ENCODE measurements at regions not wholly inside any gene's neighbourhood (a gene's known extent, or its start where the extent isn't known, plus 50 kb on each side); places are given as distances from the start of the nearest gene placed in this dataset.
"Not testable (repeated sequence)": the region's sequence is repeated elsewhere in the genome, so short reads cannot be mapped to it uniquely, and the experiment has no call there.

GRCh38 chr9:85834591-85834990 lies 92.8 kb upstream of the AGTPBP1 start:
- TF ChIP-seq CBX3 (IDR thresholded peaks at IDR 0.05; ENCODE audit: borderline replicate concordance, low read depth); POLR2A (IDR thresholded peaks at IDR 0.05; ENCODE audit: low read depth, low read length): not testable (repeated sequence)

Measured in GM12878 (cell line).